ENCODE measurements at regions not wholly inside any gene's neighbourhood (a gene's known extent, or its start where the extent isn't known, plus 50 kb on each side); places are given as distances from the start of the nearest gene placed in this dataset.

DNA sequence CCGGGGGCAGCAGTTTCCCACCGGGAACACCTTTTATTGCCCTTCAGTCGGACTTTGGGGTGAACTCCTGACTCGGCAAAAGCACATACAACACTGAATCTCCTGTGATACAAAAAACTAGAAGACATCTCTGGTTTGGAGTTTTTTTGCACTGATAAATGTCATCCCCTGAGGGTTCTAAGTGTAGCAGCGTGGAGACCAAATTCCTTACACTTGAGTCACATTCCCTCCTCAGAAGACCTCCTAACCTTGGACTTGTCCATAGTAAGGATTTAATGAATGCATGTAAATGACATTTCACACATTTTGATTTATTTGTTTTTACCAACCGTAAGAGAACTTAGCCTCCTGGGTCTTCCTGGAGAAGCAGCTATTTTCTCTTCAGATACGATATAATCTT lies 54.0 kb upstream of the GPR45 start:
- Histone ChIP-seq H3K4me3 (no peak overlapping the region), H3K4me1 (no peaks in the 10 kb centered on the region), H3K9me3 (no peaks in the 10 kb centered on the region), H3K27ac (no peak overlapping the region), H3K27me3 (peaks cover 0 to 18% (median 4%) of the 10 kb centered on the region in 9 donors), H3K36me3 (no peaks in the 10 kb centered on the region)
- DNase-seq: no peak
- no peak for ATAC-seq
- WGBS, 4 donors: 58 to 71% (median 59%) methylated on average over 7 of the region's 7 CpGs
- TF ChIP-seq POLR2A (IDR thresholded peaks at IDR 0.05): no peak
- TF ChIP-seq, protein P1, sequence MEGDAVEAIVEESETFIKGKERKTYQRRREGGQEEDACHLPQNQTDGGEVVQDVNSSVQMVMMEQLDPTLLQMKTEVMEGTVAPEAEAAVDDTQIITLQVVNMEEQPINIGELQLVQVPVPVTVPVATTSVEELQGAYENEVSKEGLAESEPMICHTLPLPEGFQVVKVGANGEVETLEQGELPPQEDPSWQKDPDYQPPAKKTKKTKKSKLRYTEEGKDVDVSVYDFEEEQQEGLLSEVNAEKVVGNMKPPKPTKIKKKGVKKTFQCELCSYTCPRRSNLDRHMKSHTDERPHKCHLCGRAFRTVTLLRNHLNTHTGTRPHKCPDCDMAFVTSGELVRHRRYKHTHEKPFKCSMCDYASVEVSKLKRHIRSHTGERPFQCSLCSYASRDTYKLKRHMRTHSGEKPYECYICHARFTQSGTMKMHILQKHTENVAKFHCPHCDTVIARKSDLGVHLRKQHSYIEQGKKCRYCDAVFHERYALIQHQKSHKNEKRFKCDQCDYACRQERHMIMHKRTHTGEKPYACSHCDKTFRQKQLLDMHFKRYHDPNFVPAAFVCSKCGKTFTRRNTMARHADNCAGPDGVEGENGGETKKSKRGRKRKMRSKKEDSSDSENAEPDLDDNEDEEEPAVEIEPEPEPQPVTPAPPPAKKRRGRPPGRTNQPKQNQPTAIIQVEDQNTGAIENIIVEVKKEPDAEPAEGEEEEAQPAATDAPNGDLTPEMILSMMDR (IDR thresholded peaks at IDR 0.05): no peak
- intact Hi-C loops (cut with DNase I): no loop called here

DNA sequence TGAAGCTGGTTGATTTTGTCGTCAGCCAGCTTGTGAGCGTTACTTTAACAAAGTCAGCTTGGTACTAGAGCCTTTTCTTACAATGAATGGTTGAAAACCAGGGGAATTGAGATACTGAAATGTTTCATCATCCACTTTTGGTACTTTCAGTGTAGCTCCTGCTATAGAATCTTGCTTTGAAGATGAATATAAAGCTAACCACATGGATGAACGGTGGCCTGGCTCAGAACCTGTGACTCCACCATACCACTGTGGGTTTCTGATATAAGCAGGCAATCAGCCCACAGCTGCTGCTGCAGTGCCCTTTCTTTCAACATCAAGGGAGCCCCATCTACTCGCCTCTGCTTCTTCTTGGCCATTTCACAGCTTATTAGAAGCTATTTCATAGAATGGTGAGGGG lies 53.2 kb upstream of the GPR45 start:
- TF ChIP-seq, protein P1 (IDR thresholded peaks at IDR 0.05): no peak
- TF ChIP-seq POLR2A (IDR thresholded peaks at IDR 0.05): no peak
- H3K27me3 ChIP-seq: peaks cover 0 to 13% (median 4%) of the 10 kb centered on the region in 9 donors
- no peak overlapping the region for H3K27ac ChIP-seq
- H3K36me3 ChIP-seq: no peaks in the 10 kb centered on the region
- ATAC-seq: no peak
- DNase-seq: no peak
- no peaks in the 10 kb centered on the region for H3K9me3 ChIP-seq
- H3K4me1 ChIP-seq: no peaks in the 10 kb centered on the region
- intact Hi-C loops (cut with DNase I): no loop called here
- WGBS, 4 donors: 84 to 87% (median 86%) methylated on average over 4 of the region's 4 CpGs
- H3K4me3 ChIP-seq: no peak overlapping the region

Measured in heart left ventricle (tissue), 16 donors.